LNCaP clone FGC (cell line): ENCODE measurements at regions not wholly inside any gene's neighbourhood (a gene's known extent, or its start where the extent isn't known, plus 50 kb on each side); places are given as distances from the start of the nearest gene placed in this dataset.
"Not testable (repeated sequence)": the region's sequence is repeated elsewhere in the genome, so short reads cannot be mapped to it uniquely, and the experiment has no call there.

Source experiments
- DNase-seq: peaks from one replicate; pipeline ENCODE4 v3.0.0-alpha.2; 2011; ENCODE audit warnings: low read depth
- H3K4me3 ChIP-seq: 2 replicates; pipeline ENCODE4 v1.5.1; 2011; ENCODE audit warnings: mild to moderate bottlenecking, low read depth, low read length, control low read depth
- CTCF ChIP-seq: IDR thresholded peaks from 2 replicates; pipeline ENCODE4 v1.5.1; 2012; ENCODE audit warnings: mild to moderate bottlenecking; ENCODE audit not compliant: control insufficient read depth, insufficient read depth; ENCODE audit errors: extremely low read depth

DNA sequence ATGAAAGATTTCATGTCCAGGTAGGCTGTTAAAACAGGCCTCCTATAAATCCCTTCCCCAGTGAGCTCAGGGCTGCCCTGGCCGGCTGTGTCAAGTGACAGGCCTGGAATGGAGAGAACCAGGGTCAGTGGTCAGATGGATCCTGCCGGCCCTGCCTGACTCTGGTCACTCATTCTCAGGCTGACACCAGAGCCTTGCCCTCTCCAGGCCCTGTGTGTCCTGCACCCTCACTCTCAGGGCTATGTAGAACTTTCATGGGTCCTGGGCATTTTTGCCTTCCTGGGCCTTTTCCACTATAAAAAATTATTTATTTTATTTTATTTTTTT, 82.0 kb upstream of the RGPD5 start:
- no peak for DNase-seq
- H3K4me3 ChIP-seq: no peak overlapping the region
- no peak for TF ChIP-seq CTCF

DNA sequence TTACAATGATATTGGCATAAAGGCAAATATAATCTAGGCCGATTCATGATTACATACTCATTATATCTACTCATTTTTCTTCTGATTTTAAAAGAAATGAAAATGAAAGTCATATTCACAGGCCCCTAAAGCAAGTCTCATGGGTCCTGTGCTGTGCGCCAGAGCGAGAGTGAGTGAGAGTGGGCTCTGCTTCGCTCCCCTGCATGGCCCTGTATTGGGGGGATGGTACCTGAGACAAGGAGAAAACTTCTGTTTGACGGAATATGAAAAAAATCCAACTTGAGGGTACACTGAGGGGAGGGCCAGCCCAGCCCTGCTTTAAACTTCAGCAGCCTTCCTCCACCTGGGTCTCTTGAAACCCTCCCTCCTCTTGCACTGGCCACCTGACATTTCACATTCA, 81.4 kb upstream of the RGPD5 start:
- no peak overlapping the region for H3K4me3 ChIP-seq
- DNase-seq: no peak
- no peak for TF ChIP-seq CTCF

- peak; percentile 27 for TF ChIP-seq CTCF
- DNase-seq: no peak
- H3K4me3 ChIP-seq: no peak overlapping the region
Measured at GRCh38 chr2:109715313-109715805, 78.7 kb upstream of the RGPD5 start.

GRCh38 chr2:109716596-109716995, 77.5 kb upstream of the RGPD5 start:
- DNase-seq, H3K4me3 ChIP-seq: not testable (repeated sequence)

- H3K4me3 ChIP-seq: no peak overlapping the region
- TF ChIP-seq CTCF: no peak
- no peak for DNase-seq
Measured at GRCh38 chr2:109718139-109718538, 76.0 kb upstream of the RGPD5 start.

DNA sequence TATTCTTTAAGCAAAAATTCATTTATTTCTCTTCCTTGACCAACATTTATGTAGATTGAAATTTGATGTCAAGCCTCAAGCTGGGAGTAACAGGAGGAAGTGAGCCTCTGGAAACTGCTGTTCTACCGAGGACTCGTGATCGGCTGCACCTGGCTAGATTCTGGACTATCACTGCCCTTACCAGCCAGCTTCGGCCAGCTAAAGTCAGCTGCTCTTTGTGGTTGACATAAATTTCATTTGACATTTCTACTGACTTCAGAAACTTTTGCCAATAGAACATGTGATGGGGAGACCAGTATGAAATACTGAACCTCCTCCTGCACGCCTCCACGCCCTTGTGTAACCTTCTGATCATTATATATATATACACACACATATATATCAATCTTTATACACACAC, 74.2 kb upstream of the RGPD5 start:
- no peak for DNase-seq
- TF ChIP-seq CTCF: no peak
- H3K4me3 ChIP-seq: no peak overlapping the region

- H3K4me3 ChIP-seq: no peak overlapping the region
- TF ChIP-seq CTCF: no peak
- DNase-seq: no peak
Measured at GRCh38 chr2:109720380-109721106, 73.6 kb upstream of the RGPD5 start.
